Heart left ventricle (tissue), 13 donors: ENCODE measurements at regions not wholly inside any gene's neighbourhood (a gene's known extent, or its start where the extent isn't known, plus 50 kb on each side); places are given as distances from the start of the nearest gene placed in this dataset.

Source experiments
- POLR2A ChIP-seq, 2 donors: fragments of 450-650 bp; IDR thresholded peaks; one replicate each; pipeline ENCODE4 v1.6.1; 2017; ENCODE audit warnings: antibody characterized with exemption in 2 of 2, mild to moderate bottlenecking in 2 of 2, moderate library complexity in 2 of 2
- TF ChIP-seq, protein P1 (sequence below), 12 donors: fragments of 200-600 bp; sonication (generic) in 4 of 12; IDR thresholded peaks; one replicate each; pipeline versions ENCODE4 v1.5.0 to v1.8.0; 2018 to 2022; ENCODE audit warnings: antibody characterized with exemption in 12 of 12, mild to moderate bottlenecking in 5 of 12
- donor health status: ischemic (EF 13 %, LVEDD 7.1; RV severe dilation, severe dysfunction).
- donor health status: DM: no; HTN: yes; CAD: no.
- donor health status: DM: no; HTN: no; CAD: no.
- donor health status: ischemic (EF 25% LVEDD 6.9; RV normal size, moderate dysfunction).
- donor health status: ischemic (EF 25% LVEDD 5.7; RV mildly dilated, moderate dysfunction).
- donor health status: ischemic (EF 35%, LVEDD 5.7; RV mildly dilated, moderate dysfunction).
- donor health status: nonischemic (EF 11% LVEDD 7.7; RV severe dilation, severe dysfunction).
- donor health status: DM: yes; HTN: yes; CAD: no.
- donor health status: PGD.
- donor health status: ischemic (EF 29% LVEDD 5.4; RV normal size, mild dysfunction).
- donor health status: nonischemic (EF 23%, LVEDD 6.1; RV moderate dilation, normal function).

DNA sequence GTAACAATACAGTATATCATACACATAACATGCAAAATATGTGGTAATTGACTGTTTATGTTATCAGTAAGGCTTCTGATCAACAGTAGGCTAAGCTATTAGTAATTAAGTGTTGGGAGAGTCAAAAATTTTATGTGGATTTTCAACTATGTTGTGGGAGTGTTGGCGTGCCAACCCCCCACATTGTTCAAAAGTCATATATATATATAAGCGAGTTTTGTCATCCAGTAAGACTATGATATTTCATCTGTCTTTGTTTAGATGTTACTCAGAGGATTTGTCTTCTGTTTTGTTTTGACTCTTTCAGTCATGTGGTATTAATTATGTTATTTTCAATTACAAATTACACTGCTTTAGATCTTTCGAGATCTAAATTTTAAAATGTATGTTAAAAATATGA, 51.0 kb upstream of the RAP2B start:
- TF ChIP-seq, protein P1, sequence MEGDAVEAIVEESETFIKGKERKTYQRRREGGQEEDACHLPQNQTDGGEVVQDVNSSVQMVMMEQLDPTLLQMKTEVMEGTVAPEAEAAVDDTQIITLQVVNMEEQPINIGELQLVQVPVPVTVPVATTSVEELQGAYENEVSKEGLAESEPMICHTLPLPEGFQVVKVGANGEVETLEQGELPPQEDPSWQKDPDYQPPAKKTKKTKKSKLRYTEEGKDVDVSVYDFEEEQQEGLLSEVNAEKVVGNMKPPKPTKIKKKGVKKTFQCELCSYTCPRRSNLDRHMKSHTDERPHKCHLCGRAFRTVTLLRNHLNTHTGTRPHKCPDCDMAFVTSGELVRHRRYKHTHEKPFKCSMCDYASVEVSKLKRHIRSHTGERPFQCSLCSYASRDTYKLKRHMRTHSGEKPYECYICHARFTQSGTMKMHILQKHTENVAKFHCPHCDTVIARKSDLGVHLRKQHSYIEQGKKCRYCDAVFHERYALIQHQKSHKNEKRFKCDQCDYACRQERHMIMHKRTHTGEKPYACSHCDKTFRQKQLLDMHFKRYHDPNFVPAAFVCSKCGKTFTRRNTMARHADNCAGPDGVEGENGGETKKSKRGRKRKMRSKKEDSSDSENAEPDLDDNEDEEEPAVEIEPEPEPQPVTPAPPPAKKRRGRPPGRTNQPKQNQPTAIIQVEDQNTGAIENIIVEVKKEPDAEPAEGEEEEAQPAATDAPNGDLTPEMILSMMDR (IDR thresholded peaks at IDR 0.05): no peak
- TF ChIP-seq POLR2A (IDR thresholded peaks at IDR 0.05): no peak
